Lung (tissue), 11 donors: ENCODE measurements at regions not wholly inside any gene's neighbourhood (a gene's known extent, or its start where the extent isn't known, plus 50 kb on each side); places are given as distances from the start of the nearest gene placed in this dataset.

Experiments used
- ATAC-seq: fragments of 200-7000 bp; cut with Tn5 transposase; one replicate; pipeline ENCODE4 v1.9.1; 2020; ENCODE audit warnings: moderate number of reproducible peaks; ENCODE audit not compliant: insufficient read depth, low FRiP score
- DNase-seq, 3 donors: peaks; one replicate each; pipeline ENCODE4 v3.0.0-alpha.2; 2013 to 2017
- H3K27ac ChIP-seq, 2 donors: one replicate each; pipeline ENCODE4 v1.5.1; 2013; ENCODE audit warnings: mild to moderate bottlenecking in 2 of 2, moderate library complexity in 2 of 2, control low read depth in 1 of 2, inconsistent platforms in 1 of 2, low read depth in 1 of 2, low read length in 1 of 2
- H3K27me3 ChIP-seq, 3 donors: one replicate each; pipeline ENCODE4 v1.5.1; 2013; ENCODE audit warnings: low read length in 2 of 3; ENCODE audit not compliant: control insufficient read depth in 3 of 3, insufficient read depth in 3 of 3
- H3K36me3 ChIP-seq, 4 donors: one replicate each; pipeline ENCODE4 v1.5.1; 2013; ENCODE audit warnings: low read length in 4 of 4, mild to moderate bottlenecking in 1 of 4, moderate library complexity in 1 of 4; ENCODE audit not compliant: control insufficient read depth in 4 of 4, insufficient read depth in 4 of 4
- H3K4me1 ChIP-seq, 5 donors: one replicate each; pipeline ENCODE4 v1.5.1; 2013; ENCODE audit warnings: low read length in 5 of 5, mild to moderate bottlenecking in 2 of 5, moderate library complexity in 1 of 5; ENCODE audit not compliant: control insufficient read depth in 5 of 5, insufficient read depth in 5 of 5
- H3K4me3 ChIP-seq: one replicate; pipeline ENCODE4 v1.5.1; 2013; ENCODE audit warnings: mild to moderate bottlenecking, control low read depth, moderate library complexity
- H3K9ac ChIP-seq, 2 donors: one replicate each; pipeline ENCODE4 v1.5.1; 2013; ENCODE audit warnings: low read length in 2 of 2, control low read depth in 1 of 2; ENCODE audit not compliant: insufficient read depth in 1 of 2
- H3K9me3 ChIP-seq, 4 donors: one replicate each; pipeline ENCODE4 v1.5.1; 2013; ENCODE audit warnings: low read length in 3 of 4, mild to moderate bottlenecking in 1 of 4, moderate library complexity in 1 of 4; ENCODE audit not compliant: control insufficient read depth in 4 of 4, insufficient read depth in 3 of 4
- WGBS, 2 donors: extraction: QIAGEN DNeasy Blood & Tissue Kit; methylation state at CpG; one replicate each; pipeline ENCODE4 v1.1.7; 2013; 5-methylcytosine and 5-hydroxymethylcytosine counted together
- TF ChIP-seq, protein P1 (sequence below): IDR thresholded peaks from 2 replicates; pipeline ENCODE4 v1.5.1; 2012; ENCODE audit warnings: mild to moderate bottlenecking; ENCODE audit errors: control extremely low read depth, extremely low read depth
- donor health status: control.
- donor health status: control.
- donor health status: Bipolar disorder and iron deficiency.
- donor health status: healthy.
- donor health status: DM: yes; HTN: yes; CAD: no.

GRCh38 chr2:66772618-66773017 is 337.7 kb downstream of the MEIS1 start:
- Histone ChIP-seq H3K27ac (no peak overlapping the region), H3K36me3 (no peaks in the 10 kb centered on the region), H3K4me1 (peaks cover 0 to 4% (median 0%) of the 10 kb centered on the region in 5 donors), H3K9me3 (no peaks in the 10 kb centered on the region), H3K9ac (no peak overlapping the region), H3K27me3 (no peaks in the 10 kb centered on the region), H3K4me3 (no peak overlapping the region)
- WGBS, 2 donors: 78 to 90% methylated on average over 1 of the region's 1 CpG
- DNase-seq: no peak
- no peak for ATAC-seq
- TF ChIP-seq, protein P1, sequence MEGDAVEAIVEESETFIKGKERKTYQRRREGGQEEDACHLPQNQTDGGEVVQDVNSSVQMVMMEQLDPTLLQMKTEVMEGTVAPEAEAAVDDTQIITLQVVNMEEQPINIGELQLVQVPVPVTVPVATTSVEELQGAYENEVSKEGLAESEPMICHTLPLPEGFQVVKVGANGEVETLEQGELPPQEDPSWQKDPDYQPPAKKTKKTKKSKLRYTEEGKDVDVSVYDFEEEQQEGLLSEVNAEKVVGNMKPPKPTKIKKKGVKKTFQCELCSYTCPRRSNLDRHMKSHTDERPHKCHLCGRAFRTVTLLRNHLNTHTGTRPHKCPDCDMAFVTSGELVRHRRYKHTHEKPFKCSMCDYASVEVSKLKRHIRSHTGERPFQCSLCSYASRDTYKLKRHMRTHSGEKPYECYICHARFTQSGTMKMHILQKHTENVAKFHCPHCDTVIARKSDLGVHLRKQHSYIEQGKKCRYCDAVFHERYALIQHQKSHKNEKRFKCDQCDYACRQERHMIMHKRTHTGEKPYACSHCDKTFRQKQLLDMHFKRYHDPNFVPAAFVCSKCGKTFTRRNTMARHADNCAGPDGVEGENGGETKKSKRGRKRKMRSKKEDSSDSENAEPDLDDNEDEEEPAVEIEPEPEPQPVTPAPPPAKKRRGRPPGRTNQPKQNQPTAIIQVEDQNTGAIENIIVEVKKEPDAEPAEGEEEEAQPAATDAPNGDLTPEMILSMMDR: no peak

DNA sequence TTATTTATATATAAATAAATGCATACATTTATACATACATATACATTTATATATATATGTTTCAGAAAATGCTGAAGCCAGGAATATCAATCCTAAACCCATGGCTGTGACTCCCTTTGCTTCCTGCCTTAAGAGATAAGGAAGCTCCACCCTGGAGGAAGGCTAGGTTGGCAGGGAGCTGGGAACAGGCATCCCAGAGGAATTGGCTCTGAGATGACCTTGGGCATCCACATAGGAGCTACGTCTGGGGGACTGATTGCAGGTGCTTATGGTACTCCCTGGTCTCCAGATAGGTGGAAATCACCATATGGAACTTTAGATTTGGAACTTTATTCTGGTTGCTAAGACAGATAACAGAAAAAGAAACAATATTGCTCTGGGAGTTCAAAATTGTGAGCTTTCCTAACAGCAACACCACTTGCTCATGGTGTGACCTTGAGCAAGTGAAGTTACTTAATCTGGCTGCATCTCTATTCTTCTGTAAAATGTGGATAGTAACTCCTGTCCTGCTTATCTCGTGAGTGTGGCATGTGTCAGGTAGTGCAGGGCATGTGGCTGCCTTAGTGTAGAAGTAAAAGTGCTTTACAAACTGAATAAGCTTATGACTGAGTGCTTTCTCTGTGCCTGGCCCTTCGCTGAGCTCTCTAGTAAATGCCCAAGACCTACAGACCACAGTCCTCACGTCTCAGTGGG is 341.0 kb downstream of the MEIS1 start:
- Histone ChIP-seq H3K27ac (no peak overlapping the region), H3K9me3 (no peaks in the 10 kb centered on the region), H3K4me3 (no peak overlapping the region), H3K9ac (no peak overlapping the region), H3K27me3 (no peaks in the 10 kb centered on the region), H3K36me3 (no peaks in the 10 kb centered on the region), H3K4me1 (peaks cover 0 to 4% (median 0%) of the 10 kb centered on the region in 5 donors)
- WGBS, 2 donors: 71 to 81% methylated on average over 4 of the region's 4 CpGs
- DNase-seq (no peak), ATAC-seq (no peak)
- TF ChIP-seq, protein P1: no peak

GRCh38 chr2:66781804-66782203 is 346.9 kb downstream of the MEIS1 start:
- Histone ChIP-seq H3K4me1 (no peaks in the 10 kb centered on the region), H3K27me3 (no peaks in the 10 kb centered on the region), H3K36me3 (no peaks in the 10 kb centered on the region), H3K9me3 (no peaks in the 10 kb centered on the region), H3K4me3 (no peak overlapping the region), H3K27ac (no peak overlapping the region), H3K9ac (no peak overlapping the region)
- no peak for DNase-seq
- WGBS, 2 donors: 85 to 87% methylated on average over 4 of the region's 4 CpGs
- ATAC-seq: no peak
- TF ChIP-seq, protein P1: no peak
